GM13976 (cell line): ENCODE measurements at regions not wholly inside any gene's neighbourhood (a gene's known extent, or its start where the extent isn't known, plus 50 kb on each side); places are given as distances from the start of the nearest gene placed in this dataset.

ENCODE experiments used
- DNase-seq: peaks from one replicate; pipeline ENCODE4 v3.0.0; 2012; ENCODE audit warnings: low spot score
- CTCF ChIP-seq: IDR thresholded peaks from 2 replicates; pipeline ENCODE4 v1.5.1; 2012; ENCODE audit warnings: borderline replicate concordance, mild to moderate bottlenecking; ENCODE audit not compliant: insufficient read depth; ENCODE audit errors: extremely low read depth, missing control alignments, control extremely low read depth
- in situ Hi-C: fragments of 300-500 bp; cut with MboI; formaldehyde crosslinking; loops from one replicate; pipeline ENCODE4 v1.12.0; 2022; ENCODE audit warnings: low sequenced_read_pairs, mixed read lengths, inconsistent platforms; ENCODE audit not compliant: unreplicated experiment

- no peak for DNase-seq
- no peak for TF ChIP-seq CTCF
- in situ Hi-C loops = no loop called here
Observed at GRCh38 chr16:87200637-87201036, 116.6 kb downstream of the C16orf95 start.

- in situ Hi-C loops = no loop called here
- no peak for TF ChIP-seq CTCF
- no peak for DNase-seq
Observed at GRCh38 chr16:87201052-87201451, 116.1 kb downstream of the C16orf95 start.

GRCh38 chr16:87201790-87202189 is 115.4 kb downstream of the C16orf95 start:
- DNase-seq = no peak
- no peak for TF ChIP-seq CTCF
- in situ Hi-C loops = no loop called here

GRCh38 chr16:87202346-87202745 is 114.8 kb downstream of the C16orf95 start:
- TF ChIP-seq CTCF = no peak
- in situ Hi-C loops = no loop called here
- no peak for DNase-seq

- peak; percentile 75 for TF ChIP-seq CTCF
- peak; percentile 79 for DNase-seq
- in situ Hi-C loops = no loop called here
Observed at GRCh38 chr16:87203060-87203656, 114.0 kb downstream of the C16orf95 start.

- no peak for DNase-seq
- in situ Hi-C loops = no loop called here
- no peak for TF ChIP-seq CTCF
Observed at GRCh38 chr16:87206646-87207451, 110.3 kb downstream of the C16orf95 start.
